ENCODE measurements at regions not wholly inside any gene's neighbourhood (a gene's known extent, or its start where the extent isn't known, plus 50 kb on each side); places are given as distances from the start of the nearest gene placed in this dataset.

DNA sequence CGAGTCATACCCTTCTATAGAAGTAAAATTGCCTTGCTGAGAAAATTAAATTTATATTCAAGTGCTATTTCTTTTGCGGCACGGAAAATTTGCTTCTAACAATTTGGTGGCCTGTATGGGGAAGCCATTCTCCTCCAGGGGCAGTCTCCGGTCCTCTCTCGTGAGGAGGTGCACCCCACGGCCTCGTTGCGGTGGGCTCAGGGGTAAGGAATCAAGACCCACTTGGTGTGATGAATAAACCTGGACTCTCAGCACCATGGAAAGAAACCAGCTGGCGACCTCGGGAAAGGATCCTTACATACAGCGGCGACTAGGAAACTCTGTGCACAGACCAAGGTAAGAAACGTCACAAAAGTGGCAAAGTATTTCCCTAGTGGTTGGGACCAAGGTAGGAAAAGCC lies 252.9 kb downstream of the DPY19L2 start:
- TF ChIP-seq, protein P1, sequence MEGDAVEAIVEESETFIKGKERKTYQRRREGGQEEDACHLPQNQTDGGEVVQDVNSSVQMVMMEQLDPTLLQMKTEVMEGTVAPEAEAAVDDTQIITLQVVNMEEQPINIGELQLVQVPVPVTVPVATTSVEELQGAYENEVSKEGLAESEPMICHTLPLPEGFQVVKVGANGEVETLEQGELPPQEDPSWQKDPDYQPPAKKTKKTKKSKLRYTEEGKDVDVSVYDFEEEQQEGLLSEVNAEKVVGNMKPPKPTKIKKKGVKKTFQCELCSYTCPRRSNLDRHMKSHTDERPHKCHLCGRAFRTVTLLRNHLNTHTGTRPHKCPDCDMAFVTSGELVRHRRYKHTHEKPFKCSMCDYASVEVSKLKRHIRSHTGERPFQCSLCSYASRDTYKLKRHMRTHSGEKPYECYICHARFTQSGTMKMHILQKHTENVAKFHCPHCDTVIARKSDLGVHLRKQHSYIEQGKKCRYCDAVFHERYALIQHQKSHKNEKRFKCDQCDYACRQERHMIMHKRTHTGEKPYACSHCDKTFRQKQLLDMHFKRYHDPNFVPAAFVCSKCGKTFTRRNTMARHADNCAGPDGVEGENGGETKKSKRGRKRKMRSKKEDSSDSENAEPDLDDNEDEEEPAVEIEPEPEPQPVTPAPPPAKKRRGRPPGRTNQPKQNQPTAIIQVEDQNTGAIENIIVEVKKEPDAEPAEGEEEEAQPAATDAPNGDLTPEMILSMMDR (IDR thresholded peaks at IDR 0.05; ENCODE audit: borderline replicate concordance, extremely low read depth, low read length, poor library complexity, severe bottlenecking), result no peak
- TF ChIP-seq EZH2 (IDR thresholded peaks at IDR 0.05; ENCODE audit: borderline replicate concordance, low read depth, low read length, severe bottlenecking), result no peak

All from DND-41 (cell line).